GM12874 (cell line): ENCODE measurements at regions not wholly inside any gene's neighbourhood (a gene's known extent, or its start where the extent isn't known, plus 50 kb on each side); places are given as distances from the start of the nearest gene placed in this dataset.

Source experiments
- TF ChIP-seq, protein P1 (sequence below): IDR thresholded peaks from 2 replicates; pipeline ENCODE4 v1.5.1; 2011; ENCODE audit warnings: low read depth, mild to moderate bottlenecking, control low read depth, low read length, moderate library complexity; ENCODE audit not compliant: insufficient read depth

DNA sequence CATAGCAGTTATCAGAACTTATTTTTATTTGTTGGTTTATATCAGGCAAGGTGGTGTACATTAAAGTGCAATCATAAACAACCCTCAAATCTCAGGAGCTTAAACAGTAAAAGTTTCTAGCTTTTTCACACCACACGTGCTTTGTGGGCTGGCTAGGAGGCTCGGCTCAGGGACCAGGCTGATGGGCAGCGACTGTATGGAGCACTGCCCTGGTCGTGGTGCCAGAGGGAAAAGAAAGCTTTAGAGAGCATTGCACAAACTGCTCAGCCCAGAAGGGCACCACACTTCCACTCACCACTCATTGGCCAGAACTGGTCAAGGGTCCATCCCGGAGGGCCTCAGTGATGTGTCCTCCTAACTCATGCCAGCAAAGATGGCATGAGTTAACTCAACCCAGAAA is 123.2 kb downstream of the AQP9 start:
- TF ChIP-seq, protein P1, sequence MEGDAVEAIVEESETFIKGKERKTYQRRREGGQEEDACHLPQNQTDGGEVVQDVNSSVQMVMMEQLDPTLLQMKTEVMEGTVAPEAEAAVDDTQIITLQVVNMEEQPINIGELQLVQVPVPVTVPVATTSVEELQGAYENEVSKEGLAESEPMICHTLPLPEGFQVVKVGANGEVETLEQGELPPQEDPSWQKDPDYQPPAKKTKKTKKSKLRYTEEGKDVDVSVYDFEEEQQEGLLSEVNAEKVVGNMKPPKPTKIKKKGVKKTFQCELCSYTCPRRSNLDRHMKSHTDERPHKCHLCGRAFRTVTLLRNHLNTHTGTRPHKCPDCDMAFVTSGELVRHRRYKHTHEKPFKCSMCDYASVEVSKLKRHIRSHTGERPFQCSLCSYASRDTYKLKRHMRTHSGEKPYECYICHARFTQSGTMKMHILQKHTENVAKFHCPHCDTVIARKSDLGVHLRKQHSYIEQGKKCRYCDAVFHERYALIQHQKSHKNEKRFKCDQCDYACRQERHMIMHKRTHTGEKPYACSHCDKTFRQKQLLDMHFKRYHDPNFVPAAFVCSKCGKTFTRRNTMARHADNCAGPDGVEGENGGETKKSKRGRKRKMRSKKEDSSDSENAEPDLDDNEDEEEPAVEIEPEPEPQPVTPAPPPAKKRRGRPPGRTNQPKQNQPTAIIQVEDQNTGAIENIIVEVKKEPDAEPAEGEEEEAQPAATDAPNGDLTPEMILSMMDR, result no peak

DNA sequence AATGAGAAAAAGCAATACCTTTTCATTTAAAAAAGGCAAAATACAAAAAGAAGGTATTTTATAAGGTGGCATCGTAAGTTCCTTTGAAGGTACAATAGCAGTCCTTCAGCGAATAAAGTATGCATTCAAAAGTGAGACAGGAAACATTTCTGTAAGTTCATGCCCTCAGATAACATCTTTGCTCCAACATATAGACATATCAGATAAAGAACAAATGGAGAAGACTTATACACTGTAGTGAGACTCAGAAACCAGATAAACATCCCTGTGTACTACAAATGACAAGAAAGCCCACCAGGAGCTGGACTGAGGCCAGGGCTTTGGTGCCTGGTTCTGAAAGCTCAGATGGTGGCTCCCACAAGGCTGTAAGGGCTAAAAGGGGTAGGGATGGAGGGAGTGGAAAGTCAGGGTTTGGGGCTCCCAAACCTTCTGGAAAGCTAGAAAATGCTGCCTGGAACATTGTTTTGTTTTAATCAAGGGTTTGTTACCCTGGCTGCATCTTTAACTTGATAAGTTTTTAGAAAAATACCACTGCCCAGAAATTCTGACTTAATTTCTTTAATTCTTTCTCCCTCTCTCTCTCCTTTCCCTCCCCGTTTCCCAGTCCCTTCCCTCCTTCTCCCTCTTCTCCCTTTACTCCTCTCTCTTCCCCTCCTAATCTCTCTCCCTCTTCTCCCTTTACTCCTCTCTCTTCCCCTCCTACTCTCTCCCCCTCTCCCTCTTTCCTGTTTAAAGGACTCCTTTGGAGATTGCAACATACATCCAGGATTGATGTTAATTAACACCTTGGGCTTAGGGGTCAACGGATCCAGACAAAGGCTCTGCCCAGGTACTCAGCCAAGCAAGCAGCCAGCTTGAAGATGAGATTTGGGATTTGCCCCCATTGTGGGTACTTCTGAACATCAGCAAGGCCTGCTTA is 126.1 kb downstream of the AQP9 start:
- TF ChIP-seq, protein P1, result no peak

DNA sequence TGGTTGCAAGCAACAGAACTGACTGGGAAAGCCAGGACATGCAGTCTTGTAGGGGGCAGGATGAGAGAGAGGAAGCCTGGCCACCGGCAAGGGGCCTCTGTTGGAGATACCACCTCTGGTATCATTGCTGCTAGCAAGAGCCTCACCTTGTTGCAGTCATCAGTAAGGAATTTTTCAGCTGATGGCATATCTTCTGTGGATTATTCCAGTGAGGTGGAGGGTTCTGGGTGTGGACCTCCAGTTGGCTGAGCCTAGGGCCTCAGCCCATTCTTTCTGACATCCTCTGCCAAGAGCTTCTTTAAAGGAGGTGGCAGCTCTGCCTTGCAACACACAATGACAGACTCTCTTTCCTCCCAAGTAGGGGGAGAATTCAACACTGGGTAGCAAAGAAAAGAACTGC is 128.9 kb downstream of the AQP9 start:
- TF ChIP-seq, protein P1, result no peak

DNA sequence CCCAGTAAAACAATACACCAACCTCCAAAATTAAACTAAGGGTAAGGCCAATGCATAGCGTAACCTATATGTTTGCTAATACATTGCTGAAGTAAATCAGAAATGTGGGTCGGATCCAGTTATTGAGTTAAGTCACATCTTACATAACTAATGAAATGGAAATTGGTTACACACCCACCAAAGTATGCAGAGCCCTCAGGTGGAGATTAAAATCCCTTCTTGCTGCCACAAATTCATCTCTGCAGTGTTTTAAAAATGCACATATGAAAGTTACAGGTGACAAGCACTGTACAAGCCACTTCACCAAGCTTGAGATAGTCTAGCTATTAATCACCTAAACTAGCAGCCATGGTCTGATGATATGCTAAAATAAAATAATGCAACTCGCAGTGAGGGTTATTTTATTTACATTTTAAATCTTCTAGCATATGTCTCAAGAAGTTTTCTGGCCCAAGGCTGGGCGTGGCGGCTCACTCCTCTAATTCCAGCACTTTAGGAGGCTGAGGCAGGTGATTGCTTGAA is 130.6 kb downstream of the AQP9 start:
- TF ChIP-seq, protein P1, result no peak

DNA sequence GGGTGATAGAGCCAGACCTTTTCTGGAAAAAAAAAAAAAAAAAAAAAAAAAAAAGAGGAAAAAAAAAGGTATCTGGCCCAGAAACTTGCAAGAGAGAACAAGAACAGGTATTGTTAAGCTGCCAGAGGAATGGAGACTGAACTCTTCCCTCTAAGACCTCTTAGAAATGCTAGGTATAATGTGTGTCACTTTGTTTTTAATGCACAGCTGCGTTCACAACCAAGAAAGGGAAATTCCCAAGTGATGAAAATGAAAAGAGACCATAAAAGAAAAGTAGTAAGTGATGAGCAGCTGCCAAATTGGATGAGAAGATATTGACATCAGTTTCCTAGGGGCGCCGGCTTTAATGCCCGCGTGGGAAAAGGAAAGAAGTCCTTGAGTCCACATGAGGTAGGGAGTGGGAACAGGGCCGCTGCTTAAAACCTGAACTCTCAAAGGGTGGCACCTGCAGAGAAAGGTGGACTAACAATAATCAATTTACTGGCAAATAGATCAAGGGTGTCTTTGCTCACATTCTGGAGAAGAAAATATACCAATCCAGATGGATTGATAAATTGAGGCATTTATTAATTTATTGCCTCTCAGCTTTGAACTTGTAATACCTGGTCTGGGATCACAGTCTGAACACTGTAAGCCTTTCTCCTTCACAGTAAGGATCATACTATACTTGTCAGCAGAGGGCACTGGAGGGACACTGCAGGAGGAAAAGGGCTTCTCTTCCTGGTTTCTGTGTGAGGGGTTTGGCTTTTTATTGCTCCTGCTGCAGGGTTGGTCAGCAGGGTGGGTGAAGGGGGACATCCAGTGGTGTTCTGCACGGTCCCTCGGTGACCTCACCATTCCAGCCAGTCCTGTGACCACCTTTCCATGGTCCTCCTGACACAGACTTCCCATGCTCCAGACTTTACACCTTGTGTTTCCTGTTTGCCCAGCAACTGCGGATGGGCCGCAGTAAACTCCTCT is 131.6 kb downstream of the AQP9 start:
- TF ChIP-seq, protein P1, result peak; percentile 39; the same call in 1 of the 2 replicates

DNA sequence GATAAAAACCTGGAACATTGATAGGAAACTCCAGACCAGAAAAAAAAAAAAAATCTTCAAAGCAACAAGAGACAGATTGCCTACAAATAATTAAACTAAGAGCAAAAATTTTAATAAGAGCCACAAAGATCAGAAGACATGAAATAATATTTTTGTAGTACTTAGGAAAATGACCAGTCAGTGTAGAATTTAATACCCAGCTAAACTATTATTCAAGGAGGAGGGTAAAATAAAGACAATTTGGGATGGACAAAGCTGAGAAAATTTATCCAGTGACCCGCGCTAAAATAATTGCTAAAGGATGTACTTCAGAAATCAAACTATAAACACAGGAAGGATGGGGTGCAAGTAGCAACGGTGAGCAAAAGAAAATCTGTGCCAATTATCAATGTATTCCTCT is 133.2 kb downstream of the AQP9 start:
- TF ChIP-seq, protein P1, result no peak

DNA sequence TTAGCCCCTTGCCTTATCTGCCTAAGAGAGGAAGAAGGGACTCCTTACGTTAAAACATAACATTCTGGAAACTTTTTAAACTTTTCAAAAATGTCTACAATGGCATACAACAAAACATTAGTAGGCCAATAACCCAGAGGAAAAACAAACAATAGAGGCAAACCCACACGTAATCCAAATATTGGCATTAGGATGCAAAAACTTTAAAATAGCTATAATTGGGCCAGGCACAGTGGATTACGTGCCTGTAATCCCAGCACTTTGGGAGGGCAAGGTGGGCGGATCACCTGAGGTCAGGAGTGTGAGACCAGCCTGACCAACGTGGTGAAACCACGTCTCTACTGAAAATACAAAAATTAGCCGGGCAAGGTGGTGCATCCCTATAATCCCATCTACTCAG is 134.9 kb downstream of the AQP9 start:
- TF ChIP-seq, protein P1, result no peak
